Brain microvascular endothelial cell (primary cell): ENCODE measurements at regions not wholly inside any gene's neighbourhood (a gene's known extent, or its start where the extent isn't known, plus 50 kb on each side); places are given as distances from the start of the nearest gene placed in this dataset.

ENCODE experiments used
- DNase-seq: peaks from one replicate; pipeline ENCODE4 v3.0.0-alpha.2; 2020
- H3K27ac ChIP-seq: fragments of 250-450 bp; sonication (Bioruptor Pico); 2 replicates; pipeline ENCODE4 v1.5.1; 2020; ENCODE audit warnings: mild to moderate bottlenecking, moderate library complexity
- H3K27me3 ChIP-seq: fragments of 250-450 bp; sonication (Bioruptor Pico); replicated peaks from 2 replicates; pipeline ENCODE4 v1.5.1; 2020; ENCODE audit warnings: mild to moderate bottlenecking
- H3K36me3 ChIP-seq: fragments of 250-450 bp; sonication (Bioruptor Pico); replicated peaks from 2 replicates; pipeline ENCODE4 v1.5.1; 2020; ENCODE audit warnings: mild to moderate bottlenecking
- H3K4me3 ChIP-seq: 2 replicates; pipeline ENCODE4 v1.5.1; 2011; ENCODE audit warnings: low read depth, mild to moderate bottlenecking, control low read depth, low read length, moderate library complexity
- in situ Hi-C: cut with HindIII; loops from 2 replicates; pipeline ENCODE4 v1.10.0; 2017; ENCODE audit warnings: low sequenced_read_pairs, low pct_ligation_motif_present
- TF ChIP-seq, protein P1 (sequence below): IDR thresholded peaks from 2 replicates; pipeline ENCODE4 v1.5.1; 2011; ENCODE audit warnings: low read depth, mild to moderate bottlenecking, moderate library complexity, low read length, control low read depth, inconsistent platforms; ENCODE audit errors: missing control alignments

DNA sequence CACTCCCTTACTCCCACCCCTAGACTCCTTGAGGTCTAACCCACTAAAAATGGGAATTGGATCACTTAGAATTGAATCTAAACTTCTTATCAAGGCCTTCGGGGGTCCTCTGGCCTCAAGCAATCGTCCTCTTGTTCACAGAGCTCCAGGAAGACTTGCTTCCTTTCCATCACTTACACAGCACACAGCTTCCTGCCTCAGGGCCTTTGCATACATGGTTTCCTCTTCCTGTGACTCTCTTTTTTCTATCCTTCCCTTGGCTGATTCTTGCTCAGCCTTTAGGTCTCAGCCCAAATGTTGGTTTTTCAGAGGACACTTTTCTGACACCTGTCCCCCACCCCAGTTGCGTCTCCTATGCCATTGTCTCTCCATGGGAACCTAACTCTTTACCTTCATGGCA, 50.0 kb upstream of the ALDH1B1 start:
- DNase-seq = no peak
- TF ChIP-seq, protein P1, sequence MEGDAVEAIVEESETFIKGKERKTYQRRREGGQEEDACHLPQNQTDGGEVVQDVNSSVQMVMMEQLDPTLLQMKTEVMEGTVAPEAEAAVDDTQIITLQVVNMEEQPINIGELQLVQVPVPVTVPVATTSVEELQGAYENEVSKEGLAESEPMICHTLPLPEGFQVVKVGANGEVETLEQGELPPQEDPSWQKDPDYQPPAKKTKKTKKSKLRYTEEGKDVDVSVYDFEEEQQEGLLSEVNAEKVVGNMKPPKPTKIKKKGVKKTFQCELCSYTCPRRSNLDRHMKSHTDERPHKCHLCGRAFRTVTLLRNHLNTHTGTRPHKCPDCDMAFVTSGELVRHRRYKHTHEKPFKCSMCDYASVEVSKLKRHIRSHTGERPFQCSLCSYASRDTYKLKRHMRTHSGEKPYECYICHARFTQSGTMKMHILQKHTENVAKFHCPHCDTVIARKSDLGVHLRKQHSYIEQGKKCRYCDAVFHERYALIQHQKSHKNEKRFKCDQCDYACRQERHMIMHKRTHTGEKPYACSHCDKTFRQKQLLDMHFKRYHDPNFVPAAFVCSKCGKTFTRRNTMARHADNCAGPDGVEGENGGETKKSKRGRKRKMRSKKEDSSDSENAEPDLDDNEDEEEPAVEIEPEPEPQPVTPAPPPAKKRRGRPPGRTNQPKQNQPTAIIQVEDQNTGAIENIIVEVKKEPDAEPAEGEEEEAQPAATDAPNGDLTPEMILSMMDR = no peak
- no peak overlapping the region for H3K4me3 ChIP-seq
- in situ Hi-C loops = no loop called here
- H3K27ac ChIP-seq = no peak overlapping the region
- no peaks in the 10 kb centered on the region for H3K36me3 ChIP-seq
- H3K27me3 ChIP-seq = peaks cover under 1% of the 10 kb centered on the region

DNA sequence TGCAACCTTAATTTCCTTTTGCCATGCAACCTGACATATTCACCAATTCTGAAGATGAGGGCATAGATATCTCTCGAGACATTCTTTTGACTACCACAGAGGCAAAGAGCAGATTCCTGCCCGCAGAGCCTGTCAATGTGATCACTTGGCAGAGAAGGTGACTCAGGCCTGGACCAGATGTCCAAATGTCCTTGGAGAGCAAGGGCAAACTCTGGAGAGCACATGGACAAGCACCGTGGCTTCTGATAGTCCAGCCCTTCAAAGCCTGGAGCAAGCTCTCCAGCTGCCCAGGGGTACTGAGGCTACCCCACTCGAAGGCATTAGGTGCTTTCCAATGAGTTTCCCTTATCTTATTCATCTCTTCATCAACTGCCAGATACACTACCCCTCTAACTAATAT, 50.4 kb upstream of the ALDH1B1 start:
- Histone ChIP-seq H3K36me3 (no peaks in the 10 kb centered on the region), H3K27me3 (peaks cover 4% of the 10 kb centered on the region), H3K4me3 (no peak overlapping the region), H3K27ac (no peak overlapping the region)
- TF ChIP-seq, protein P1 = no peak
- in situ Hi-C loops = no loop called here
- no peak for DNase-seq

DNA sequence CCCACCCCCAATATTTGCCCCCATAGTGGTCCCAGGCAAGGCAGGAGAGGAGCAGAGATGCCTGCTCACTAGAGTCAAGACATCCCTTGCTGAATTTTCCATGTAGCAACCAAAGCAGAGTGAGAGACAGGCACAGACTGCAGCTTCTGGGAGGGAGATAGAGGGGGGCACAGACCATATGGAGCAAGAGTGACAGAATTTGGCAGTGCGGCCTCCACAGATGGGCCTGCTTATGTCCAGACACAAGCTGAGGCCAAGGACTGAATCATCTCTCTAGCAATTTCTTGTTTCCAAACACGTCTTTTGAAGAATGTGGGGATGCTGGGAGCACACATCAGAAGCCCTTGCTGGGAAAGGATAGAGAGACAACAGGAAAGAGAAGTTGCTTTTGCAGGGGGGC, 53.0 kb upstream of the ALDH1B1 start:
- DNase-seq = no peak
- TF ChIP-seq, protein P1 = no peak
- Histone ChIP-seq H3K27ac (no peak overlapping the region), H3K36me3 (no peaks in the 10 kb centered on the region), H3K4me3 (no peak overlapping the region), H3K27me3 (peaks cover 4% of the 10 kb centered on the region)
- in situ Hi-C loops = no loop called here

DNA sequence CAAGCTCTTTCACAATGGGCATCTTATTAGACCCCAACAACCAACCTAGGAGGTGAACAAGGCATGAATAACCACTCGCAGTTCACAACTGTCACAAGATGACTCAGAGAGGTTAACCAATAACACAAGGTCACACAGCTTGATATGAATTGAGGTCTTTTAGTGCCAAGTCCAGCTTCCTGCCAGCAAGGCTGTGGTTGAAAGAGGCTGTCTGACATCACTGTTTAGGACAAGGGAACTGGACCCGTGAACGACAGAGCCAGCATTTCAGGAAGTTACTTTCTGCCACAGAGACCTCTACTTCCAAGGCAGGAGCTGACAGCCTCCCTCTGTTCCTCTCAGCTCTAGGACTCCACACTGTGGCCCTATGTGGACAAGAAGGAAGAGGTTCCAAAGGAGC, 53.4 kb upstream of the ALDH1B1 start:
- peaks cover 4% of the 10 kb centered on the region for H3K27me3 ChIP-seq
- peak; percentile 19 for DNase-seq
- H3K27ac ChIP-seq = no peak overlapping the region
- H3K36me3 ChIP-seq = no peaks in the 10 kb centered on the region
- in situ Hi-C loops = no loop called here
- TF ChIP-seq, protein P1 = no peak
- no peak overlapping the region for H3K4me3 ChIP-seq

DNA sequence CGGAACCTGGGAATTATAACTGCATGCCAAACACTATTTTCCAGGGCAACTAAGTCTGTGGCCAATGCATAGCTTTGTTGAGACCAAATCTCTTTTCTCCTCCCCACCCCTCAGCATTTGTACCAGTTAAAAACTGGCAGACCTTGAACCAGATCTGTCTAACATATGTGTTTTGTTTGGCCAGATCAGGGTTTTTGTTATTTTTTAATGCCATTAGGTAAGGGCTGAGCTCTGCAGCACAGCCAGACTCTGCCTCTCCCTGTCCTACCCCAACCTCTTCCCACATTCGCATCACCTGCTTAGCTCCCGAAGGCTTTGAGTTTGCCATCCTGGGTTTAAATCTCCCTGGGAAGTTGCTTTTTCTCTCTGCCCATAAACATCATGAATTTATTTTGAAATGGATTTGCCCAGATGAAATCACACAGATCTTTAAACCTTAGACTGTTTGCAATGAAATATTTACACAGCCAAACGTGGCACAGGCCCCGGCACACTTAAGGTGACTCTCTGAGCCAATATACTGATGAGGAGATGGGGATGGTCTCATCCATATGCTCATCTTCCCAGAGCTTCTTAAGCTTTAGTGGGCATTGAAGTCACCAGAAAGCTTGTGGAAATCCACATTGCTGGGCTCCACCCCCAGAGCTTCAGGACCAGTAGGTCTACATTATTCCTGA, 54.0 kb upstream of the ALDH1B1 start:
- H3K4me3 ChIP-seq = no peak overlapping the region
- peaks cover 4% of the 10 kb centered on the region for H3K27me3 ChIP-seq
- TF ChIP-seq, protein P1 = no peak
- no peak for DNase-seq
- H3K27ac ChIP-seq = no peak overlapping the region
- in situ Hi-C loops = no loop called here
- H3K36me3 ChIP-seq = no peaks in the 10 kb centered on the region

DNA sequence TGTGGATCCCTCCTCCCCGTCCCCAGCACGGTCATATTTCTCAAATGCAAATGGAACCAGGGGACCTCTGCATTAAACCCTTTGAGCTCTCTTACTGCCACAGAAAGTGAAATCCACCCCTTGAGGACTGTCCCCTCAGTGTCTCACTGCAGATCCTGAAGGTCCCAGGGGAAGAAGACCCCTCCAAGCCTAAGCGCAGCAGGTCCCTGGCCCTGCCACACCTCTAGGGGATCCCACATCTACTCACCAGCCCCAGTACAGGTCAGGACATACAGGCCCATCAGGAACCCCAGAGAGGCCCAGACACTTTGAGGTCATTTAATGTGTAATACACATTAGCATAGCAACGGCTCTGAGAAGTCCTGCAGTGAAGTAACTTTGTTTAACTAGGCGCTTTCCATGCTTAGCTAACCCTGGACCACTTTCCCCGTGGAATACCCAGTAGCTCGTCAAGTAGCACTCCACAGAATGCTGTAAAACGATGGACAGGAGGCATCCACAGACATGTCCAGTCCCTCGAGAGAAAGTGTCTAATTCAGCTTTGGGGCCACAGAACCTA, 54.7 kb upstream of the ALDH1B1 start:
- in situ Hi-C loops = no loop called here
- Histone ChIP-seq H3K27me3 (peaks cover 4% of the 10 kb centered on the region), H3K36me3 (no peaks in the 10 kb centered on the region), H3K27ac (no peak overlapping the region), H3K4me3 (no peak overlapping the region)
- TF ChIP-seq, protein P1 = no peak
- no peak for DNase-seq
